ENCODE measurements at regions not wholly inside any gene's neighbourhood (a gene's known extent, or its start where the extent isn't known, plus 50 kb on each side); places are given as distances from the start of the nearest gene placed in this dataset.

DNA sequence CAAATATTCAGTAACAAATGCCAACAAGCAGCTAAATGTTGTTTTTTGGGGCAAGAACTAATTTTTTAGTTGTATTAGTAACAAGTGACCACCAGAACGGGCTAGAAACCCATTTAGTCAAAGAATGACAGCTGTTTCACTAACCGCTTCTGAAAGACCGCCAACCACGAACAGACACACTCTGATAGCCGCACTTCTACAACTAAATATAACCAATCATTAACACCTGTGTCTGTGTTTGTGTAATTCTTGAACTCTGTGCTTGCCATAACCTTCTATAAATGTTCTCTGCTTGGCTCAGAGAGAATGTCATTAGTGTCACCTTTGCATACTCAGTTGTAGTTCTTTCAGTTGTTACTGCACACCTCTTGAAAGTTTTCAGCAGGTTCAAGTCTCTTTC, 526.3 kb upstream of the LRRTM1 start:
- H3K79me2 ChIP-seq (ENCODE audit: low read length) = no peaks in the 10 kb centered on the region
- no peaks in the 10 kb centered on the region for H3K9me2 ChIP-seq (replicated peaks; ENCODE audit: insufficient read depth, low read length)
- H3K9me3 ChIP-seq (replicated peaks; ENCODE audit: insufficient read depth, low read length) = no peaks in the 10 kb centered on the region
- TF ChIP-seq EZH2phosphoT487 (IDR thresholded peaks at IDR 0.05; ENCODE audit: low read length) = no peak
- TF ChIP-seq EZH2 (optimal IDR thresholded peaks at IDR 0.05; ENCODE audit: low read depth, low read length) = no peak
- H3K4me2 ChIP-seq (ENCODE audit: low read depth, low read length) = peak overlapping the region; percentile 52
- peak overlapping the region; percentile 91 for H3K27ac ChIP-seq (ENCODE audit: low read length)
- H3K4me1 ChIP-seq (ENCODE audit: low read length) = peaks cover 41% of the 10 kb centered on the region
- peak overlapping the region; percentile 32; the same call in 1 of the 2 replicates for H3K4me3 ChIP-seq (ENCODE audit: low read length)
- H3K36me3 ChIP-seq (replicated peaks; ENCODE audit: insufficient read depth, low read length) = no peaks in the 10 kb centered on the region
- H3K9ac ChIP-seq (ENCODE audit: low read length) = peak overlapping the region; percentile 46
- no peaks in the 10 kb centered on the region for H3K27me3 ChIP-seq (replicated peaks; ENCODE audit: insufficient read depth, low read length)
- DNase-seq = peak; percentile 95
- peaks cover 25% of the 10 kb centered on the region for H3F3A ChIP-seq (ENCODE audit: insufficient read depth, low read length)
- no peak overlapping the region for H2AFZ ChIP-seq (ENCODE audit: low read length)
- H4K20me1 ChIP-seq (ENCODE audit: insufficient read depth, low read length) = no peaks in the 10 kb centered on the region

DNA sequence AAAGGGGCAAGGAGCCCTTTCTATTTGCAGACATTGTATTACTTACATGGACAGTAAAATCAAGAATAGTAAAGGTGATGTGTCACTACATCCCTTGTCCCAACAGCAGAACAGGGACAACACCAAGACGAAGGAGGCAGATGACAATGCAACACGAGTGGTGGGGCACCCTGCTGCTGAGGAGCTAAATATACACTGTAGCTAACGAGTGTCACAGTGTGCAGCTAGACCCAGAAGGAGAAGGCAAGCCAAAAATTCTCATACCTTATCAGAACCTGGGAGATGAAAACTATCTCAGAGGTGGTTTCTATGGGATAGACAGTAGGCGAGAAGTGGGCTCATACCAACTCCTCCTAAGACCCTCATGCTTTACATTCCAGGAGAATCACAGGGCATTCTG, 518.4 kb upstream of the LRRTM1 start:
- H3K9me3 ChIP-seq (replicated peaks; ENCODE audit: insufficient read depth, low read length) = no peaks in the 10 kb centered on the region; the same call in 1 of the 2 replicates
- no peaks in the 10 kb centered on the region for H3K79me2 ChIP-seq (ENCODE audit: low read length)
- no peaks in the 10 kb centered on the region for H4K20me1 ChIP-seq (ENCODE audit: insufficient read depth, low read length)

DNA sequence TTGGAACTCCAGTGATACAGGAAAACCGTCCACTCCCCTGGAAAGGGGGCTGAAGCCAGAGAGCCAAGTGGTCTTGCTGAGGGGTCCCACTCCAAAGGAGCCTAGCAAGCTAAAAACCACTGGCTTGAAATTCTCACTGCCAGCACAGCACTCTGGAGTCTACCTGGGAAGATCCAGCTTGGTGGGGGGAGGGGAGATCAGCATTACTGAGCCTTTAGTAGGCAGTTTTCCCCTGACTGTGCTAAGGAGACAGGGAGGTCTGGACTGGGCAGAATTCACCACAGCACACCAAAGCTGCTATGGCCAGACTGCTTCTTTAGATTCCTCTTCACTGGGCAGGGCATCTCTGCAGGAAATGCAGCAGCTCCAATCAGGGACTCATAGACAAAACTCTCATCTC, 510.7 kb upstream of the LRRTM1 start:
- Histone ChIP-seq H3K79me2 (ENCODE audit: low read length) (no peaks in the 10 kb centered on the region), H3K9me2 (replicated peaks; ENCODE audit: insufficient read depth, low read length) (no peaks in the 10 kb centered on the region), H3K4me1 (ENCODE audit: low read length) (no peaks in the 10 kb centered on the region)

More for the DNA sequence above, 518.4 kb upstream of the LRRTM1 start:
- Histone ChIP-seq H3K27me3 (replicated peaks; ENCODE audit: insufficient read depth, low read length) (no peaks in the 10 kb centered on the region), H3K9me2 (replicated peaks; ENCODE audit: insufficient read depth, low read length) (no peaks in the 10 kb centered on the region), H3K36me3 (replicated peaks; ENCODE audit: insufficient read depth, low read length) (no peaks in the 10 kb centered on the region), H3K4me1 (ENCODE audit: low read length) (no peaks in the 10 kb centered on the region), H3K9ac (ENCODE audit: low read length) (no peak overlapping the region), H3K27ac (ENCODE audit: low read length) (no peak overlapping the region), H3K4me3 (ENCODE audit: low read length) (no peak overlapping the region), H2AFZ (ENCODE audit: low read length) (no peak overlapping the region), H3F3A (ENCODE audit: insufficient read depth, low read length) (no peaks in the 10 kb centered on the region), H3K4me2 (ENCODE audit: low read depth, low read length) (no peak overlapping the region)
- TF ChIP-seq, protein P1, sequence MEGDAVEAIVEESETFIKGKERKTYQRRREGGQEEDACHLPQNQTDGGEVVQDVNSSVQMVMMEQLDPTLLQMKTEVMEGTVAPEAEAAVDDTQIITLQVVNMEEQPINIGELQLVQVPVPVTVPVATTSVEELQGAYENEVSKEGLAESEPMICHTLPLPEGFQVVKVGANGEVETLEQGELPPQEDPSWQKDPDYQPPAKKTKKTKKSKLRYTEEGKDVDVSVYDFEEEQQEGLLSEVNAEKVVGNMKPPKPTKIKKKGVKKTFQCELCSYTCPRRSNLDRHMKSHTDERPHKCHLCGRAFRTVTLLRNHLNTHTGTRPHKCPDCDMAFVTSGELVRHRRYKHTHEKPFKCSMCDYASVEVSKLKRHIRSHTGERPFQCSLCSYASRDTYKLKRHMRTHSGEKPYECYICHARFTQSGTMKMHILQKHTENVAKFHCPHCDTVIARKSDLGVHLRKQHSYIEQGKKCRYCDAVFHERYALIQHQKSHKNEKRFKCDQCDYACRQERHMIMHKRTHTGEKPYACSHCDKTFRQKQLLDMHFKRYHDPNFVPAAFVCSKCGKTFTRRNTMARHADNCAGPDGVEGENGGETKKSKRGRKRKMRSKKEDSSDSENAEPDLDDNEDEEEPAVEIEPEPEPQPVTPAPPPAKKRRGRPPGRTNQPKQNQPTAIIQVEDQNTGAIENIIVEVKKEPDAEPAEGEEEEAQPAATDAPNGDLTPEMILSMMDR (IDR thresholded peaks at IDR 0.05; ENCODE audit: low read length) = no peak
- DNase-seq = no peak

DNA sequence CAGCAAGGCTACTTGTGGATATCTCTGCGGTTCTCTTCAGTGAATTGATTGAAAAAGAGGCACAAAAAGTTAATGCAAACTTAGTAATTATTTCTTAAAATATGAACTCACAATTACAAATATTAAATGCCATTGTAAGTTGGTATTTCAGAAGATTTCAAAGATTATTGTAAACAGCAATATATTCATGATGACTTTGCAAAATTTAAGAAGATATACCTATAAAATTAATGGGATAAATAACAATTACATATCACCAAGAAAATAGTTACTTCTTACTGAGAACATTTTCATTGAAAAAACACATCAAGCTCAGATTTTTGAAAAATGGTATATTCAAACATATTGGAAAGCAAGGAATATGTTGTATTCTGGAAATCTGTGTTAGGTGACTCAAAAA, 482.0 kb upstream of the LRRTM1 start:
- no peaks in the 10 kb centered on the region for H4K20me1 ChIP-seq (ENCODE audit: insufficient read depth, low read length)

More for the DNA sequence above, 510.7 kb upstream of the LRRTM1 start:
- Histone ChIP-seq H3F3A (ENCODE audit: insufficient read depth, low read length) (no peaks in the 10 kb centered on the region), H3K36me3 (replicated peaks; ENCODE audit: insufficient read depth, low read length) (no peaks in the 10 kb centered on the region), H2AFZ (ENCODE audit: low read length) (no peak overlapping the region), H3K4me2 (ENCODE audit: low read depth, low read length) (no peak overlapping the region), H4K20me1 (ENCODE audit: insufficient read depth, low read length) (no peaks in the 10 kb centered on the region), H3K9me3 (replicated peaks; ENCODE audit: insufficient read depth, low read length) (no peaks in the 10 kb centered on the region), H3K4me3 (ENCODE audit: low read length) (no peak overlapping the region), H3K9ac (ENCODE audit: low read length) (no peak overlapping the region), H3K27ac (ENCODE audit: low read length) (no peak overlapping the region), H3K27me3 (replicated peaks; ENCODE audit: insufficient read depth, low read length) (no peaks in the 10 kb centered on the region)
- TF ChIP-seq, protein P1 (IDR thresholded peaks at IDR 0.05; ENCODE audit: low read length) = no peak
- TF ChIP-seq EZH2phosphoT487 (IDR thresholded peaks at IDR 0.05; ENCODE audit: low read length) = no peak
- no peak for TF ChIP-seq EZH2 (optimal IDR thresholded peaks at IDR 0.05; ENCODE audit: low read depth, low read length)
- DNase-seq = no peak

More for the DNA sequence above, 482.0 kb upstream of the LRRTM1 start:
- Histone ChIP-seq H3K9me3 (replicated peaks; ENCODE audit: insufficient read depth, low read length) (no peaks in the 10 kb centered on the region), H3K4me1 (ENCODE audit: low read length) (peaks cover 23% of the 10 kb centered on the region), H3F3A (ENCODE audit: insufficient read depth, low read length) (no peaks in the 10 kb centered on the region; the same call in 1 of the 2 replicates), H2AFZ (ENCODE audit: low read length) (no peak overlapping the region), H3K27me3 (replicated peaks; ENCODE audit: insufficient read depth, low read length) (no peaks in the 10 kb centered on the region), H3K9me2 (replicated peaks; ENCODE audit: insufficient read depth, low read length) (no peaks in the 10 kb centered on the region), H3K36me3 (replicated peaks; ENCODE audit: insufficient read depth, low read length) (no peaks in the 10 kb centered on the region), H3K79me2 (ENCODE audit: low read length) (no peaks in the 10 kb centered on the region), H3K4me3 (ENCODE audit: low read length) (no peak overlapping the region), H3K9ac (ENCODE audit: low read length) (no peak overlapping the region), H3K4me2 (ENCODE audit: low read depth, low read length) (no peak overlapping the region), H3K27ac (ENCODE audit: low read length) (no peak overlapping the region)
- TF ChIP-seq EZH2 (optimal IDR thresholded peaks at IDR 0.05; ENCODE audit: low read depth, low read length) = no peak
- TF ChIP-seq EZH2phosphoT487 (IDR thresholded peaks at IDR 0.05; ENCODE audit: low read length) = no peak
- TF ChIP-seq, protein P1 (IDR thresholded peaks at IDR 0.05; ENCODE audit: low read length) = no peak
- DNase-seq = no peak
